PC-9 (cell line): ENCODE measurements at regions not wholly inside any gene's neighbourhood (a gene's known extent, or its start where the extent isn't known, plus 50 kb on each side); places are given as distances from the start of the nearest gene placed in this dataset.

Experiments
- CTCF ChIP-seq: fragments of 200-600 bp; sonication (generic); conservative IDR thresholded peaks from 2 replicates; pipeline ENCODE4 v1.6.1; 2017; ENCODE audit warnings: mixed run types, antibody characterized with exemption, mild to moderate bottlenecking, moderate library complexity
- EZH2 ChIP-seq: fragments of 200-600 bp; sonication (generic); IDR thresholded peaks from 2 replicates; pipeline ENCODE4 v1.8.0; 2017; ENCODE audit warnings: antibody characterized with exemption, low read depth

GRCh38 chr9:115209601-115210306 lies 91.8 kb upstream of the TNC start:
- TF ChIP-seq CTCF (no peak), EZH2 (no peak)
